IMR-90 (cell line): ENCODE measurements at regions not wholly inside any gene's neighbourhood (a gene's known extent, or its start where the extent isn't known, plus 50 kb on each side); places are given as distances from the start of the nearest gene placed in this dataset.

ENCODE experiments used
- ATAC-seq: fragments of 200-7000 bp; cut with Tn5 transposase; 2 replicates; pipeline ENCODE4 v1.9.1; 2020; ENCODE audit warnings: low read depth, mild to moderate bottlenecking, moderate library complexity
- BruUV-seq: library from RNA; stranded (reverse); fragments of 400-500 nt; replicated peaks from 2 replicates; lab custom pipeline; 2021; lab: Mats Ljungman, UMichigan
- CTCF ChIA-PET: fragments of 300-600 bp; formaldehyde crosslinking; extraction: SDS; loops from one replicate; lab custom pipeline; 2021; ENCODE audit warnings: antibody characterized with exemption; lab: Yijun Ruan, JAX
- POLR2A ChIA-PET: fragments of 300-600 bp; sonication (Branson Sonifier 250); formaldehyde crosslinking; loops from one replicate; lab custom pipeline; 2022; ENCODE audit warnings: antibody characterized with exemption; ENCODE audit not compliant: unreplicated experiment; lab: Charles Lee
- DNase-seq: peaks from one replicate; pipeline ENCODE4 v3.0.0; 2013
- H2AFZ ChIP-seq: replicated peaks from 2 replicates; pipeline ENCODE3; 2013; ENCODE audit warnings: low read length, mild to moderate bottlenecking; ENCODE audit not compliant: poor library complexity
- H2AK5ac ChIP-seq: 2 replicates; pipeline ENCODE4 v1.6.1; 2013; ENCODE audit warnings: low read depth, low read length, inconsistent platforms
- H2AK9ac ChIP-seq: replicated peaks from 2 replicates; pipeline ENCODE3; 2013; ENCODE audit warnings: mild to moderate bottlenecking, low read depth, low read length, moderate library complexity; ENCODE audit not compliant: poor library complexity
- H2BK120ac ChIP-seq: 2 replicates; pipeline ENCODE4 v1.6.1; 2013; ENCODE audit warnings: low read depth, low read length, inconsistent platforms
- H2BK15ac ChIP-seq: 3 replicates; pipeline ENCODE4 v1.6.1; 2013; ENCODE audit warnings: low read depth, low read length, inconsistent platforms
- H2BK20ac ChIP-seq: 2 replicates; pipeline ENCODE4 v1.6.1; 2013; ENCODE audit warnings: low read depth, mild to moderate bottlenecking, inconsistent platforms, low read length, moderate library complexity
- H2BK5ac ChIP-seq: 2 replicates; pipeline ENCODE4 v1.6.1; 2013; ENCODE audit warnings: mild to moderate bottlenecking, low read depth, low read length, inconsistent platforms; ENCODE audit not compliant: poor library complexity, severe bottlenecking
- H3K14ac ChIP-seq: replicated peaks from 2 replicates; pipeline ENCODE4 v1.6.1; 2013; ENCODE audit warnings: low read depth, low read length, inconsistent platforms
- H3K18ac ChIP-seq: 2 replicates; pipeline ENCODE4 v1.6.1; 2013; ENCODE audit warnings: low read depth, low read length, control low read depth
- H3K23ac ChIP-seq: 2 replicates; pipeline ENCODE4 v1.6.1; 2013; ENCODE audit warnings: low read depth, low read length, inconsistent platforms
- H3K27ac ChIP-seq: 2 replicates; pipeline ENCODE4 v1.5.1; 2013; ENCODE audit warnings: mild to moderate bottlenecking, control low read depth, low read length; ENCODE audit not compliant: insufficient read depth
- H3K27me3 ChIP-seq: 2 replicates; pipeline ENCODE4 v1.6.1; 2013; ENCODE audit warnings: low read length; ENCODE audit not compliant: control insufficient read depth, insufficient read depth
- H3K36me3 ChIP-seq: 2 replicates; pipeline ENCODE4 v1.6.1; 2013; ENCODE audit warnings: low read length, mixed read lengths; ENCODE audit not compliant: control insufficient read depth, insufficient read depth
- H3K4ac ChIP-seq: 2 replicates; pipeline ENCODE4 v1.6.1; 2013; ENCODE audit warnings: low read depth, low read length, inconsistent platforms
- H3K4me1 ChIP-seq: 2 replicates; pipeline ENCODE4 v1.6.1; 2013; ENCODE audit warnings: low read length, mixed read lengths; ENCODE audit not compliant: control insufficient read depth, insufficient read depth
- H3K4me2 ChIP-seq: 2 replicates; pipeline ENCODE4 v1.6.1; 2013; ENCODE audit warnings: low read depth, mild to moderate bottlenecking, control low read depth, low read length, moderate library complexity
- H3K4me3 ChIP-seq: 2 replicates; pipeline ENCODE4 v1.5.1; 2013; ENCODE audit warnings: low read depth, mild to moderate bottlenecking, control low read depth, low read length, moderate library complexity; ENCODE audit not compliant: insufficient read depth
- H3K56ac ChIP-seq: 2 replicates; pipeline ENCODE4 v1.6.1; 2013; ENCODE audit warnings: low read length, inconsistent platforms; ENCODE audit not compliant: insufficient read depth; ENCODE audit errors: extremely low read depth
- H3K79me1 ChIP-seq, 2 experiments: 2 replicates each; pipeline ENCODE4 v1.6.1; 2013; ENCODE audit warnings: low read length in 2 of 2, inconsistent platforms in 1 of 2, low read depth in 1 of 2
- H3K9ac ChIP-seq: 2 replicates; pipeline ENCODE4 v1.6.1; 2013; ENCODE audit warnings: low read depth, low read length, control low read depth
- H3K9me1 ChIP-seq: 2 replicates; pipeline ENCODE4 v1.6.1; 2013; ENCODE audit warnings: low read length, inconsistent platforms; ENCODE audit not compliant: insufficient read depth
- H3K9me3 ChIP-seq: 2 replicates; pipeline ENCODE4 v1.6.1; 2013; ENCODE audit warnings: low read length; ENCODE audit not compliant: control insufficient read depth, insufficient read depth
- H4K20me1 ChIP-seq: 2 replicates; pipeline ENCODE4 v1.6.1; 2013; ENCODE audit warnings: low read length, inconsistent platforms; ENCODE audit not compliant: insufficient read depth
- H4K5ac ChIP-seq: 2 replicates; pipeline ENCODE4 v1.6.1; 2013; ENCODE audit warnings: mild to moderate bottlenecking, low read depth, low read length, control low read depth
- H4K8ac ChIP-seq, 2 experiments: 2 replicates each; pipeline ENCODE4 v1.6.1; 2013; ENCODE audit warnings: low read depth in 2 of 2, low read length in 2 of 2, control low read depth in 1 of 2, inconsistent platforms in 1 of 2
- H4K91ac ChIP-seq: 2 replicates; pipeline ENCODE4 v1.6.1; 2013; ENCODE audit warnings: low read depth, low read length, inconsistent platforms; ENCODE audit not compliant: insufficient read depth
- BHLHE40 ChIP-seq: fragments of 150-350 bp; IDR thresholded peaks from 2 replicates; pipeline ENCODE4 v1.6.1; 2016; ENCODE audit warnings: mild to moderate bottlenecking, low read depth, low read length
- CEBPB ChIP-seq: IDR thresholded peaks from 2 replicates; pipeline ENCODE4 v1.6.1; 2012; ENCODE audit warnings: low read depth, low read length, improper control_type of control experiment
- CHD1 ChIP-seq: IDR thresholded peaks from 2 replicates; pipeline ENCODE4 v1.6.1; 2012; ENCODE audit warnings: low read depth, low read length, improper control_type of control experiment
- FOS ChIP-seq: fragments of 150-350 bp; IDR thresholded peaks from 2 replicates; pipeline ENCODE4 v1.6.1; 2016; ENCODE audit warnings: low read depth, low read length
- MAZ ChIP-seq: IDR thresholded peaks from 2 replicates; pipeline ENCODE4 v1.6.1; 2012; ENCODE audit warnings: low read depth, mild to moderate bottlenecking, low read length, improper control_type of control experiment, moderate library complexity, borderline replicate concordance
- MXI1 ChIP-seq: IDR thresholded peaks from 2 replicates; pipeline ENCODE4 v1.6.1; 2012; ENCODE audit warnings: low read depth, mild to moderate bottlenecking, low read length, moderate library complexity, borderline replicate concordance
- NFE2L2 ChIP-seq: fragments of 150-350 bp; IDR thresholded peaks from 2 replicates; pipeline ENCODE4 v1.6.1; 2016; ENCODE audit warnings: low read depth, mild to moderate bottlenecking, low read length
- POLR2A ChIP-seq: IDR thresholded peaks from 2 replicates; pipeline ENCODE4 v1.6.1; 2012; ENCODE audit warnings: mild to moderate bottlenecking, low read depth, low read length
- RAD21 ChIP-seq: IDR thresholded peaks from 2 replicates; pipeline ENCODE4 v1.6.1; 2012; ENCODE audit warnings: low read length, improper control_type of control experiment
- RCOR1 ChIP-seq: IDR thresholded peaks from 2 replicates; pipeline ENCODE4 v1.6.1; 2012; ENCODE audit warnings: mild to moderate bottlenecking, low read length, improper control_type of control experiment; ENCODE audit not compliant: insufficient replicate concordance
- RFX5 ChIP-seq: IDR thresholded peaks from 2 replicates; pipeline ENCODE4 v1.8.0; 2012; ENCODE audit warnings: low read depth, mild to moderate bottlenecking, low read length, moderate library complexity
- SMC3 ChIP-seq: fragments of 150-350 bp; IDR thresholded peaks from 2 replicates; pipeline ENCODE4 v1.6.1; 2016; ENCODE audit warnings: low read depth, mild to moderate bottlenecking, antibody characterized with exemption, low read length, moderate library complexity
- WGBS, 2 experiments: methylation state at CpG; one replicate each; pipeline versions ENCODE4 v1.1.5 to v1.1.7; 2013; ENCODE audit warnings: missing lambda C conversion rate in 2 of 2; ENCODE audit not compliant: insufficient read length in 1 of 2; ENCODE audit errors: extremely low coverage in 2 of 2; 5-methylcytosine and 5-hydroxymethylcytosine counted together
- dilution Hi-C: fragments of 300-500 bp; cut with HindIII; formaldehyde crosslinking; loops from one replicate; pipeline ENCODE4 v1.14.3; 2018; ENCODE audit warnings: low sequenced_read_pairs; ENCODE audit not compliant: unreplicated experiment
- in situ Hi-C: fragments of 300-500 bp; cut with MboI; formaldehyde crosslinking; loops from 3 replicates; pipeline ENCODE4 v1.14.3; 2019; ENCODE audit warnings: low sequenced_read_pairs, inconsistent platforms, mixed read lengths
- intact Hi-C: fragments of 100-400 bp; cut with micrococcal nuclease; formaldehyde crosslinking; loops from 2 replicates; pipeline ENCODE4 v1.10.0; 2022
- TF ChIP-seq, protein P1 (sequence below): fragments of 150-350 bp; IDR thresholded peaks from 2 replicates; pipeline ENCODE4 v1.6.1; 2017; ENCODE audit warnings: mild to moderate bottlenecking, antibody characterized with exemption, low read length, low read depth
- TF ChIP-seq, protein P2 (sequence below): conservative IDR thresholded peaks from 2 replicates; pipeline ENCODE4 v1.5.1; 2012; ENCODE audit warnings: mild to moderate bottlenecking, low read depth, low read length, improper control_type of control experiment
- TF ChIP-seq, protein P3 (sequence below): fragments of 150-350 bp; IDR thresholded peaks from 2 replicates; pipeline ENCODE4 v1.6.1; 2016; ENCODE audit warnings: low read depth, mild to moderate bottlenecking, low read length, moderate library complexity, borderline replicate concordance

DNA sequence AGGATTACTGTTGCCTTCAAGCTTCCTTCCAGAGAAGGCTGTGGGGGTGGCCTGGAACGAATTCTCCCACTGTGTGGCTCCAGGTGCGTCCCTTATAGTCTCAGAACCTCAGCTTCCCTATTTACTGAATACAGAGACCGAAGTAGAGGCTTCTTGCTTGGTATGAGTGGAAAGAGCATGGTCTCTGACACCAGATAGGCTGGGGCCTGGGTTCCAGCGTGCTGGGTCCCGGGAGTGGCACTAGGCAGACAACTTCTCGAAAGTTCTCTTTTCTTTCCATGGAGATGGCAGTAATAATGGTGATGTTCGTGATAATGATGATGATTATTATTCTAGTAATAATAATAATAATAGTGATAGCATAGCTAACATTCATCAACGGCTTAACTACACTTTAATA, 161.7 kb downstream of the PTPRU start:
- in situ Hi-C loops, result no loop called here
- dilution Hi-C loops, result no loop called here
- POLR2A ChIA-PET, result no interaction called here
- Histone ChIP-seq H2BK15ac (no peak overlapping the region), H3K79me1 (no peaks in the 10 kb centered on the region), H3K9me1 (no peaks in the 10 kb centered on the region), H2AK9ac (no peak overlapping the region), H3K23ac (no peak overlapping the region), H2BK5ac (no peak overlapping the region), H2AFZ (no peak overlapping the region), H4K8ac (no peak overlapping the region), H4K5ac (no peak overlapping the region), H3K4me1 (no peaks in the 10 kb centered on the region), H3K4ac (no peak overlapping the region), H4K20me1 (no peaks in the 10 kb centered on the region), H3K9ac (no peak overlapping the region), H2BK20ac (no peak overlapping the region), H2AK5ac (no peak overlapping the region), H2BK120ac (no peak overlapping the region), H3K36me3 (no peaks in the 10 kb centered on the region), H3K27ac (no peak overlapping the region), H3K27me3 (no peaks in the 10 kb centered on the region), H3K56ac (no peak overlapping the region), H3K4me3 (no peak overlapping the region), H4K91ac (no peak overlapping the region), H3K14ac (no peak overlapping the region), H3K18ac (no peak overlapping the region), H3K9me3 (no peaks in the 10 kb centered on the region), H3K4me2 (no peak overlapping the region)
- WGBS, 2 experiments, result no CpG with 5 or more reads among the region's 8 CpGs
- no peak for DNase-seq
- no TSS peak for BruUV-seq
- CTCF ChIA-PET, result no interaction called here
- intact Hi-C loops, result loop anchor here (5.0 kb wide), 1 partner anchor 151 kb away; no protein-coding TSS in a partner anchor
- no peak for ATAC-seq
- TF ChIP-seq BHLHE40 (no peak), SMC3 (no peak), RAD21 (no peak), NFE2L2 (no peak), MXI1 (no peak), CEBPB (no peak), RFX5 (no peak), FOS (no peak), CHD1 (no peak), RCOR1 (no peak), MAZ (no peak), POLR2A (no peak)
- TF ChIP-seq, protein P1, sequence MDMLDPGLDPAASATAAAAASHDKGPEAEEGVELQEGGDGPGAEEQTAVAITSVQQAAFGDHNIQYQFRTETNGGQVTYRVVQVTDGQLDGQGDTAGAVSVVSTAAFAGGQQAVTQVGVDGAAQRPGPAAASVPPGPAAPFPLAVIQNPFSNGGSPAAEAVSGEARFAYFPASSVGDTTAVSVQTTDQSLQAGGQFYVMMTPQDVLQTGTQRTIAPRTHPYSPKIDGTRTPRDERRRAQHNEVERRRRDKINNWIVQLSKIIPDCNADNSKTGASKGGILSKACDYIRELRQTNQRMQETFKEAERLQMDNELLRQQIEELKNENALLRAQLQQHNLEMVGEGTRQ, result no peak
- TF ChIP-seq, protein P2, sequence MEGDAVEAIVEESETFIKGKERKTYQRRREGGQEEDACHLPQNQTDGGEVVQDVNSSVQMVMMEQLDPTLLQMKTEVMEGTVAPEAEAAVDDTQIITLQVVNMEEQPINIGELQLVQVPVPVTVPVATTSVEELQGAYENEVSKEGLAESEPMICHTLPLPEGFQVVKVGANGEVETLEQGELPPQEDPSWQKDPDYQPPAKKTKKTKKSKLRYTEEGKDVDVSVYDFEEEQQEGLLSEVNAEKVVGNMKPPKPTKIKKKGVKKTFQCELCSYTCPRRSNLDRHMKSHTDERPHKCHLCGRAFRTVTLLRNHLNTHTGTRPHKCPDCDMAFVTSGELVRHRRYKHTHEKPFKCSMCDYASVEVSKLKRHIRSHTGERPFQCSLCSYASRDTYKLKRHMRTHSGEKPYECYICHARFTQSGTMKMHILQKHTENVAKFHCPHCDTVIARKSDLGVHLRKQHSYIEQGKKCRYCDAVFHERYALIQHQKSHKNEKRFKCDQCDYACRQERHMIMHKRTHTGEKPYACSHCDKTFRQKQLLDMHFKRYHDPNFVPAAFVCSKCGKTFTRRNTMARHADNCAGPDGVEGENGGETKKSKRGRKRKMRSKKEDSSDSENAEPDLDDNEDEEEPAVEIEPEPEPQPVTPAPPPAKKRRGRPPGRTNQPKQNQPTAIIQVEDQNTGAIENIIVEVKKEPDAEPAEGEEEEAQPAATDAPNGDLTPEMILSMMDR, result no peak
- TF ChIP-seq, protein P3, sequence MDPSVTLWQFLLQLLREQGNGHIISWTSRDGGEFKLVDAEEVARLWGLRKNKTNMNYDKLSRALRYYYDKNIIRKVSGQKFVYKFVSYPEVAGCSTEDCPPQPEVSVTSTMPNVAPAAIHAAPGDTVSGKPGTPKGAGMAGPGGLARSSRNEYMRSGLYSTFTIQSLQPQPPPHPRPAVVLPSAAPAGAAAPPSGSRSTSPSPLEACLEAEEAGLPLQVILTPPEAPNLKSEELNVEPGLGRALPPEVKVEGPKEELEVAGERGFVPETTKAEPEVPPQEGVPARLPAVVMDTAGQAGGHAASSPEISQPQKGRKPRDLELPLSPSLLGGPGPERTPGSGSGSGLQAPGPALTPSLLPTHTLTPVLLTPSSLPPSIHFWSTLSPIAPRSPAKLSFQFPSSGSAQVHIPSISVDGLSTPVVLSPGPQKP, result no peak
